ENCODE measurements at regions not wholly inside any gene's neighbourhood (a gene's known extent, or its start where the extent isn't known, plus 50 kb on each side); places are given as distances from the start of the nearest gene placed in this dataset.
A peak's percentile ranks its signal among the peaks of the same experiment; 100 is the strongest.

- DNase-seq (ENCODE audit: low spot score) (no peak), FAIRE-seq (no peak)
These were observed 133.4 kb upstream of the MYLIP start for GRCh38 chr6:15995493-15995892.

- FAIRE-seq (no peak), DNase-seq (ENCODE audit: low spot score) (no peak)
These were observed 133.9 kb upstream of the MYLIP start for GRCh38 chr6:15994814-15995459.

GRCh38 chr6:15993716-15994228 lies 135.1 kb upstream of the MYLIP start:
- no peak for DNase-seq (ENCODE audit: low spot score)
- no peak for FAIRE-seq

GRCh38 chr6:15990179-15990578 lies 138.7 kb upstream of the MYLIP start:
- FAIRE-seq (no peak), DNase-seq (ENCODE audit: low spot score) (no peak)

- no peak for FAIRE-seq
- DNase-seq (ENCODE audit: low spot score) = no peak
These were observed 139.5 kb upstream of the MYLIP start for GRCh38 chr6:15989397-15989796.

- FAIRE-seq = no peak
These were observed 141.3 kb upstream of the MYLIP start for GRCh38 chr6:15987569-15987968.

GRCh38 chr6:15986027-15986629 lies 142.8 kb upstream of the MYLIP start:
- DNase-seq (ENCODE audit: low spot score) (no peak), FAIRE-seq (no peak)

More at GRCh38 chr6:15987569-15987968, 141.3 kb upstream of the MYLIP start:
- peak; percentile 16 for DNase-seq (ENCODE audit: low spot score)

GRCh38 chr6:15985379-15985959 lies 143.4 kb upstream of the MYLIP start:
- FAIRE-seq = no peak

GRCh38 chr6:15981956-15982355 lies 146.9 kb upstream of the MYLIP start:
- DNase-seq (ENCODE audit: low spot score) (no peak), FAIRE-seq (no peak)

More at GRCh38 chr6:15985379-15985959, 143.4 kb upstream of the MYLIP start:
- DNase-seq (ENCODE audit: low spot score) = no peak

GRCh38 chr6:15980801-15981200 lies 148.1 kb upstream of the MYLIP start:
- FAIRE-seq (no peak), DNase-seq (ENCODE audit: low spot score) (no peak)

GRCh38 chr6:15978426-15978825 lies 150.5 kb upstream of the MYLIP start:
- FAIRE-seq = no peak
- no peak for DNase-seq (ENCODE audit: low spot score)

GRCh38 chr6:15977050-15977449 lies 151.8 kb upstream of the MYLIP start:
- DNase-seq (ENCODE audit: low spot score) (no peak), FAIRE-seq (no peak)

- DNase-seq (ENCODE audit: low spot score) = no peak
- FAIRE-seq = no peak
These were observed 154.1 kb upstream of the MYLIP start for GRCh38 chr6:15974817-15975216.

GRCh38 chr6:15970517-15970916 lies 158.4 kb upstream of the MYLIP start:
- DNase-seq (ENCODE audit: low spot score) (no peak), FAIRE-seq (no peak)

GRCh38 chr6:15969236-15969778 lies 159.6 kb upstream of the MYLIP start:
- DNase-seq (ENCODE audit: low spot score) = no peak
- no peak for FAIRE-seq

GRCh38 chr6:15968519-15968918 lies 160.4 kb upstream of the MYLIP start:
- FAIRE-seq (no peak), DNase-seq (ENCODE audit: low spot score) (no peak)

GRCh38 chr6:15966000-15966520 lies 162.8 kb upstream of the MYLIP start:
- no peak for FAIRE-seq
- DNase-seq (ENCODE audit: low spot score) = no peak

- no peak for FAIRE-seq
- peak; percentile 27 for DNase-seq (ENCODE audit: low spot score)
These were observed 166.5 kb upstream of the MYLIP start for GRCh38 chr6:15962449-15962764.

GRCh38 chr6:15961635-15962448 lies 167.0 kb upstream of the MYLIP start:
- FAIRE-seq = no peak

GRCh38 chr6:15960740-15961634 lies 167.9 kb upstream of the MYLIP start:
- no peak for FAIRE-seq

More at GRCh38 chr6:15961635-15962448, 167.0 kb upstream of the MYLIP start:
- no peak for DNase-seq (ENCODE audit: low spot score)

More at GRCh38 chr6:15960740-15961634, 167.9 kb upstream of the MYLIP start:
- no peak for DNase-seq (ENCODE audit: low spot score)

Measured in urothelium cell line (cell line).